ENCODE measurements at regions not wholly inside any gene's neighbourhood (a gene's known extent, or its start where the extent isn't known, plus 50 kb on each side); places are given as distances from the start of the nearest gene placed in this dataset.

- Histone ChIP-seq H3K9me3 (ENCODE audit: control insufficient read depth in 1 of 2, insufficient read depth in 1 of 2, low read depth in 1 of 2, low read length in 2 of 2) (no peaks in the 10 kb centered on the region), H3K36me3 (ENCODE audit: control insufficient read depth in 1 of 2, insufficient read depth in 2 of 2, low read length in 2 of 2) (no peaks in the 10 kb centered on the region), H3K9ac (ENCODE audit: low read length) (no peak overlapping the region), H2AFZ (ENCODE audit: low read depth, low read length, poor library complexity, severe bottlenecking) (peak overlapping the region; percentile 68), H3K4me3 (replicated peaks in 1 of 2; ENCODE audit: low read depth in 1 of 2, low read length in 2 of 2) (peak overlapping the region in 1 of 2 experiments; percentile 13; a peak in 1 of 4 replicates), H4K20me1 (ENCODE audit: insufficient read depth) (no peaks in the 10 kb centered on the region), H3K4me2 (ENCODE audit: low read length) (peak overlapping the region; percentile 58), H3K79me2 (ENCODE audit: insufficient read depth, low read length) (no peaks in the 10 kb centered on the region), H3K27ac (ENCODE audit: low read depth, low read length) (no peak overlapping the region), H3K4me1 (ENCODE audit: control insufficient read depth in 1 of 2, insufficient read depth in 2 of 2, low read length in 2 of 2) (peaks cover 8 to 14% of the 10 kb centered on the region in 2 experiments; a peak in 3 of 4 replicates), H3K9me2 (ENCODE audit: insufficient read depth) (no peaks in the 10 kb centered on the region), H3K27me3 (ENCODE audit: insufficient read depth, low read length) (no peaks in the 10 kb centered on the region)
- intact Hi-C loops (cut with micrococcal nuclease), result no loop called here
- RAD21 ChIA-PET (ENCODE audit: low non-redundant PET in 1 of 2, low total read pairs in 2 of 2, uncharacterized antibody in 2 of 2, unreplicated experiment in 2 of 2), result no interaction called here
- CTCF ChIA-PET, result no interaction called here
- POLR2A ChIA-PET, result no interaction called here
- TF ChIP-seq CTCF (IDR thresholded peaks at IDR 0.05 in 2 of 3, conservative IDR thresholded peaks at IDR 0.05 in 1 of 3; ENCODE audit: borderline replicate concordance in 1 of 3, insufficient read depth in 1 of 3, low read depth in 2 of 3, low read length in 2 of 3), result no peak
- DNase-seq (ENCODE audit: low read depth, low spot score), result peak; percentile 21
- ATAC-seq, result peak; percentile 90
- no TSS peak for BruUV-seq (replicated peaks)
Observed at GRCh38 chr3:10627884-10628572, 122.6 kb upstream of the ATP2B2 start.

- no peak for ATAC-seq
- BruUV-seq (replicated peaks), result no TSS peak
- H3K9ac ChIP-seq (ENCODE audit: low read length), result no peak overlapping the region
- ChIA-PET RAD21 (ENCODE audit: low non-redundant PET in 1 of 2, low total read pairs in 2 of 2, uncharacterized antibody in 2 of 2, unreplicated experiment in 2 of 2) (no interaction called here), POLR2A (no interaction called here), CTCF (no interaction called here)
- no peaks in the 10 kb centered on the region for H3K9me2 ChIP-seq (ENCODE audit: insufficient read depth)
- intact Hi-C loops (cut with micrococcal nuclease), result no loop called here
- no peak overlapping the region for H3K4me3 ChIP-seq (replicated peaks in 1 of 2; ENCODE audit: low read depth in 1 of 2, low read length in 2 of 2)
- H3K79me2 ChIP-seq (ENCODE audit: insufficient read depth, low read length), result no peaks in the 10 kb centered on the region
- no peak overlapping the region for H2AFZ ChIP-seq (ENCODE audit: low read depth, low read length, poor library complexity, severe bottlenecking)
- no peak overlapping the region for H3K4me2 ChIP-seq (ENCODE audit: low read length)
- DNase-seq (ENCODE audit: low read depth, low spot score), result no peak
- H3K9me3 ChIP-seq (ENCODE audit: control insufficient read depth in 1 of 2, insufficient read depth in 1 of 2, low read depth in 1 of 2, low read length in 2 of 2), result no peaks in the 10 kb centered on the region
- no peaks in the 10 kb centered on the region for H3K27me3 ChIP-seq (ENCODE audit: insufficient read depth, low read length)
- H3K27ac ChIP-seq (ENCODE audit: low read depth, low read length), result no peak overlapping the region
- H4K20me1 ChIP-seq (ENCODE audit: insufficient read depth), result no peaks in the 10 kb centered on the region
- TF ChIP-seq EGR1 (IDR thresholded peaks at IDR 0.05; ENCODE audit: low read depth), result no peak
- no peak for TF ChIP-seq REST (IDR thresholded peaks at IDR 0.05; ENCODE audit: low read depth)
- no peak for TF ChIP-seq CEBPB (IDR thresholded peaks at IDR 0.05; ENCODE audit: low read depth)
- no peak for TF ChIP-seq ZNF274 (IDR thresholded peaks at IDR 0.05; ENCODE audit: low read depth, low read length)
- no peak for TF ChIP-seq ZFX (IDR thresholded peaks at IDR 0.05)
- no peak for TF ChIP-seq FOSL1 (IDR thresholded peaks at IDR 0.05; ENCODE audit: low read depth)
- no peak for TF ChIP-seq SIN3A (IDR thresholded peaks at IDR 0.05; ENCODE audit: low read depth)
- no peak for TF ChIP-seq EZH2 (IDR thresholded peaks at IDR 0.05)
- H3K4me1 ChIP-seq (ENCODE audit: control insufficient read depth in 1 of 2, insufficient read depth in 2 of 2, low read length in 2 of 2), result peaks cover 8 to 14% of the 10 kb centered on the region in 2 experiments; a peak in 3 of 4 replicates
- H3K36me3 ChIP-seq (ENCODE audit: control insufficient read depth in 1 of 2, insufficient read depth in 2 of 2, low read length in 2 of 2), result no peaks in the 10 kb centered on the region
Observed at GRCh38 chr3:10628891-10629670, 123.7 kb upstream of the ATP2B2 start.

All from HCT116 (cell line).